ENCODE measurements at regions not wholly inside any gene's neighbourhood (a gene's known extent, or its start where the extent isn't known, plus 50 kb on each side); places are given as distances from the start of the nearest gene placed in this dataset.

GRCh38 chr6:131382631-131383030 is 190.4 kb upstream of the ARG1 start:
- Histone ChIP-seq H3K36me3 (ENCODE audit: control insufficient read depth in 2 of 2, extremely low read depth in 1 of 2, insufficient read depth in 2 of 2, low read length in 2 of 2) (no peaks in the 10 kb centered on the region), H3K4me2 (ENCODE audit: control insufficient read depth, extremely low read depth, insufficient read depth, low read depth, low read length) (no peak overlapping the region), H3K27me3 (ENCODE audit: control insufficient read depth, extremely low read depth, insufficient read depth, low read length) (peaks cover 3% of the 10 kb centered on the region), H3K9me3 (ENCODE audit: control insufficient read depth, low read depth, low read length) (no peaks in the 10 kb centered on the region), H3K79me2 (ENCODE audit: control insufficient read depth, insufficient read depth, low read length) (no peaks in the 10 kb centered on the region), H4K20me1 (ENCODE audit: control insufficient read depth, extremely low read depth, insufficient read depth, low read length) (no peaks in the 10 kb centered on the region), H2AFZ (ENCODE audit: control insufficient read depth, low read length) (no peak overlapping the region), H3K9ac (ENCODE audit: control insufficient read depth, extremely low read depth, insufficient read depth, low read length) (no peak overlapping the region), H3K4me1 (ENCODE audit: control insufficient read depth, extremely low read depth, insufficient read depth, low read length) (no peaks in the 10 kb centered on the region), H3K27ac (ENCODE audit: control insufficient read depth, insufficient read depth, low read length) (no peak overlapping the region), H3K9me1 (ENCODE audit: control insufficient read depth, extremely low read depth, insufficient read depth, low read length) (no peaks in the 10 kb centered on the region), H3K4me3 (ENCODE audit: control insufficient read depth in 2 of 3, extremely low read depth in 1 of 3, insufficient read depth in 2 of 3, low read depth in 1 of 3, low read length in 3 of 3) (no peak overlapping the region)
- TF ChIP-seq EZH2 (IDR thresholded peaks at IDR 0.05; ENCODE audit: low read length) (no peak), CTCF (optimal IDR thresholded peaks at IDR 0.05 in 1 of 3, IDR thresholded peaks at IDR 0.05 in 1 of 3, conservative IDR thresholded peaks at IDR 0.05 in 1 of 3; ENCODE audit: extremely low read depth in 1 of 3, insufficient read depth in 2 of 3, low read length in 3 of 3) (no peak)
- no peak for DNase-seq (ENCODE audit: low read depth, low spot score)
- FAIRE-seq: no peak
- dilution Hi-C loops (cut with MboI; ENCODE audit: extremely low pct_ligation_motif_present, low sequenced_read_pairs): no loop called here

GRCh38 chr6:131383421-131384411 is 189.3 kb upstream of the ARG1 start:
- Histone ChIP-seq H3K4me2 (ENCODE audit: control insufficient read depth, extremely low read depth, insufficient read depth, low read depth, low read length) (no peak overlapping the region), H3K9me1 (ENCODE audit: control insufficient read depth, extremely low read depth, insufficient read depth, low read length) (no peaks in the 10 kb centered on the region), H3K27ac (ENCODE audit: control insufficient read depth, insufficient read depth, low read length) (no peak overlapping the region), H3K79me2 (ENCODE audit: control insufficient read depth, insufficient read depth, low read length) (no peaks in the 10 kb centered on the region), H3K27me3 (ENCODE audit: control insufficient read depth, extremely low read depth, insufficient read depth, low read length) (peaks cover 3% of the 10 kb centered on the region), H3K9me3 (ENCODE audit: control insufficient read depth, low read depth, low read length) (no peaks in the 10 kb centered on the region), H3K4me3 (ENCODE audit: control insufficient read depth in 2 of 3, extremely low read depth in 1 of 3, insufficient read depth in 2 of 3, low read depth in 1 of 3, low read length in 3 of 3) (no peak overlapping the region), H3K4me1 (ENCODE audit: control insufficient read depth, extremely low read depth, insufficient read depth, low read length) (no peaks in the 10 kb centered on the region), H3K9ac (ENCODE audit: control insufficient read depth, extremely low read depth, insufficient read depth, low read length) (no peak overlapping the region), H2AFZ (ENCODE audit: control insufficient read depth, low read length) (no peak overlapping the region), H4K20me1 (ENCODE audit: control insufficient read depth, extremely low read depth, insufficient read depth, low read length) (no peaks in the 10 kb centered on the region), H3K36me3 (ENCODE audit: control insufficient read depth in 2 of 2, extremely low read depth in 1 of 2, insufficient read depth in 2 of 2, low read length in 2 of 2) (no peaks in the 10 kb centered on the region)
- dilution Hi-C loops (cut with MboI; ENCODE audit: extremely low pct_ligation_motif_present, low sequenced_read_pairs): no loop called here
- FAIRE-seq (no peak), DNase-seq (ENCODE audit: low read depth, low spot score) (no peak)
- TF ChIP-seq EZH2 (IDR thresholded peaks at IDR 0.05; ENCODE audit: low read length) (no peak), CTCF (optimal IDR thresholded peaks at IDR 0.05 in 1 of 3, IDR thresholded peaks at IDR 0.05 in 1 of 3, conservative IDR thresholded peaks at IDR 0.05 in 1 of 3; ENCODE audit: extremely low read depth in 1 of 3, insufficient read depth in 2 of 3, low read length in 3 of 3) (no peak)
